GM08714 (cell line): ENCODE measurements at regions not wholly inside any gene's neighbourhood (a gene's known extent, or its start where the extent isn't known, plus 50 kb on each side); places are given as distances from the start of the nearest gene placed in this dataset.
"Not testable (repeated sequence)": the region's sequence is repeated elsewhere in the genome, so short reads cannot be mapped to it uniquely, and the experiment has no call there.

Experiments
- H3K4me3 ChIP-seq: fragments of 200-500 bp; sonication (Bioruptor generic); 2 replicates; pipeline ENCODE4 v1.5.1; 2014; ENCODE audit warnings: mild to moderate bottlenecking, low read length, inconsistent platforms
- ZNF274 ChIP-seq: IDR thresholded peaks from 2 replicates; pipeline ENCODE4 v1.6.1; 2012; ENCODE audit warnings: mild to moderate bottlenecking, low read depth, low read length

GRCh38 chr13:71382285-71382684 is 484.7 kb downstream of the DACH1 start:
- H3K4me3 ChIP-seq, result no peak overlapping the region
- TF ChIP-seq ZNF274, result no peak

GRCh38 chr13:71380191-71380590 is 486.8 kb downstream of the DACH1 start:
- TF ChIP-seq ZNF274, result no peak
- H3K4me3 ChIP-seq, result no peak overlapping the region

GRCh38 chr13:71378961-71379905 is 487.8 kb downstream of the DACH1 start:
- TF ChIP-seq ZNF274, result no peak
- no peak overlapping the region for H3K4me3 ChIP-seq

GRCh38 chr13:71374471-71375049 is 492.4 kb downstream of the DACH1 start:
- no peak overlapping the region for H3K4me3 ChIP-seq
- TF ChIP-seq ZNF274, result no peak

DNA sequence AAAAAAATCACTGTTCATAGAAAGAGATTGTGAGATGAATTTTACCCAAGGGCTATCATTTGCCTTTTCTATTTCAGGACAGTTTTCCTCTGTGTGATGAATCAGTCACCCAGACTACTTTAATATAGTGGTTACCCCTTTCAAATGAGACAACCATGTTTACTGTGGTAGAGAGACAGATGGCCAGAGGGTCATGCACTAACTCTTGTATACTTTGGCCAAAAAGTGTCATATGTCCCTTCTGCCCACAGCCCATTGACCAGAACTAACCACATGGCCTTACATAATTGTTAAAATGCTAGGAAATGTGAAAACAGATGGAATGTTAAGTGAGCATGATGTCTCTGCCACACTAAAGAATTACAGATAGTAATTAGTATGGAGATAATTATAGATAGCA is 498.7 kb downstream of the DACH1 start:
- no peak for TF ChIP-seq ZNF274

DNA sequence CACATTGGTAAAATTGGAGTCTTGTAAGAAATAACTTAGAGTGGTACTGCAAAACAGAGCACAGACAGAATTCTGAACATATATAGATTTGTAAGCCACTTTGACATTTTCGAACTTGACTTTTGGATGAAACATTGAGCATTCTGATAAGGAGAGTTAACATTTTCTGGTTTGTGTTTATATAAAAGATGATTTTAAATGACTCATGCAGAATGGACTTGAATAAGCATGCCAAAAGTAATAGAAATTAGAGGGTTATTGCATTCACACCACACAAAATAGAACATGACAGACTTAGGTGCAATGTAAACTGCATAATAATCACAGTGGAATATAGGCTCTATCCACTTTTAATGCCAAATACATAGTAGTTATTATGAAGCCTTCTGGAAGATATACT is 507.0 kb downstream of the DACH1 start:
- TF ChIP-seq ZNF274, result no peak
- H3K4me3 ChIP-seq, result no peak overlapping the region

More for the DNA sequence above, 498.7 kb downstream of the DACH1 start:
- no peak overlapping the region for H3K4me3 ChIP-seq

GRCh38 chr13:71359641-71360040 is 507.4 kb downstream of the DACH1 start:
- H3K4me3 ChIP-seq, result no peak overlapping the region
- no peak for TF ChIP-seq ZNF274

GRCh38 chr13:71358218-71358617 is 508.8 kb downstream of the DACH1 start:
- no peak for TF ChIP-seq ZNF274
- no peak overlapping the region for H3K4me3 ChIP-seq

GRCh38 chr13:71355010-71355409 is 512.0 kb downstream of the DACH1 start:
- no peak overlapping the region for H3K4me3 ChIP-seq
- TF ChIP-seq ZNF274, result no peak

DNA sequence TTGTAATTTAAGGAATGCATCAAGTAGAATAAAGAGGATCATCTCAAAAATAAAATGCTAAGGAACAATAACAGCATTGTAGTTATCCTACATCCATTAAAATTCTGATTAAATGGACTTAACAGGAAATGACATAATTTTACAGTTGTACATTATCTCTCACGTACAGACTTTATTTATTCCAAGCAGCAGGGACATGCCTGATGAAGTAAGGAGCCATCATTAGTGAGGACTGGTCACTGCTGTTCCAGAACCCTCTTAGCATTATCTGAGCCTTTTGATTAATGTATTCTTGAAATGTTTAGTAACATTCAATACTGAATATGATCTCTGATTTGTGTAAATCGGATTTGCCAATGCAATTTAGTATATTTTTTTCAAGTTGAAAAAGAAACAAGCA is 516.1 kb downstream of the DACH1 start:
- no peak for TF ChIP-seq ZNF274
- H3K4me3 ChIP-seq, result no peak overlapping the region

- H3K4me3 ChIP-seq, result not testable (repeated sequence)
These were observed 521.1 kb downstream of the DACH1 start for GRCh38 chr13:71345856-71346255.

DNA sequence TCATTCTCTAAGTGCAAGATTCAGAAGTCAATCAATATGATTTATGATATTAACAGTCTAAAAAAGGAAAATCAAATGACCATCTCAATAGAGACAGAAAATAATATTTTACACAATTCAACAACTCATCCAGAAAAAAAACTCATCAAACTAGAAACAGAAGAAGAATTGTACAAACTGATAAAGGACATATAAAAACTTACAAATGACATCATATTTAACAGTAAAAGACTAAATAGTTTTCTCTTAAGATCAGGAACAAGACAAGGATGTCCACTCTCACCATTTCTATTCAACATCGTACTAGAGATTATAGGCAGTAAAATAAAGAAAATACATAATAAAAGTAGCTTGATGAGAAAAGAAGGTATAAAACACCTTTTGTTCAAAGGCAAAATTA is 527.3 kb downstream of the DACH1 start:
- TF ChIP-seq ZNF274, result no peak

GRCh38 chr13:71339005-71339404 is 528.0 kb downstream of the DACH1 start:
- H3K4me3 ChIP-seq, result no peak overlapping the region
- TF ChIP-seq ZNF274, result no peak

More for the DNA sequence above, 527.3 kb downstream of the DACH1 start:
- H3K4me3 ChIP-seq, result no peak overlapping the region

- no peak overlapping the region for H3K4me3 ChIP-seq
- TF ChIP-seq ZNF274, result no peak
These were observed 528.9 kb downstream of the DACH1 start for GRCh38 chr13:71338070-71338469.

DNA sequence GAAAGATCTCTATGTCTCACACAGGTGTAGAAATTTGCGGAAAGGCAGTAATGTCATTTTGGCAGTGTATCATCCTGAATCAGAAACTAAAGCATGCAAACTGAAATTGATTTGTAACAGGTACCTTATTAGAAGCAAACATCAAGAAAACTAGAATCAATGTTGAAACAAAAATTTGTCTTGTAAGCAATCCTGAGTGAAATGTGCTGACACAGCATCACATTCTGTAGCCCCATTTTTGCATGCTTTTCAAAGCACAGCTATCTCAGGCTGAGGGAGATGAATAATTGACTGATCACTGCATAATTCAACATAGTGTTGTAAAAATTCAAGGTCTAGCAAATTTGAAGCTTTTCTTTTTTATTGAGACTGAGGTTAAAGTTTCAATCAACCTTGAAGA is 539.7 kb downstream of the DACH1 start:
- no peak overlapping the region for H3K4me3 ChIP-seq
- no peak for TF ChIP-seq ZNF274

DNA sequence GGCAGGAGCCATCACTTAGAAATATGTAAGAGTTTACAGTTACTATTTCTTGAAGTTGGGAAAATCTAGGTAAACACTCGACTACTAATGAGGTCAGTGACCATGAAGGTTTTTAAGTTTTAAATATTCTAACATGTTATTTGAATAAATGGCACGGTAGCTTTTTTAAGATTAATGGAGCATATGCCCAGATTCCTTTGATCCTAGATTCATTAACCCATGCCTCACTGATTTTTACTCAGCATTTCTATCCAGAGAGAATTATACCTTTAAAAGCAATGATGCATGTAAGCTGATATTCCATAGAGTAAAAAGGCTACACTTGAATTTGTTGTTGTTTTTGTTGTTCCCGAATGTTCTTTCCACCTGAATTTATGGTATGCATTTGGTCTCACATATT is 541.4 kb downstream of the DACH1 start:
- no peak overlapping the region for H3K4me3 ChIP-seq
- TF ChIP-seq ZNF274, result no peak
